ENCODE measurements at regions not wholly inside any gene's neighbourhood (a gene's known extent, or its start where the extent isn't known, plus 50 kb on each side); places are given as distances from the start of the nearest gene placed in this dataset.

- H3K27me3 ChIP-seq (ENCODE audit: control insufficient read depth, insufficient read depth, low read length), result no peaks in the 10 kb centered on the region
- no peaks in the 10 kb centered on the region for H3K9me3 ChIP-seq (ENCODE audit: control insufficient read depth, insufficient read depth, low read length)
- Mint-ChIP-seq H3K9me3 (peaks cover 15 to 21% of the 10 kb centered on the region in 2 donors), H3K4me3 (no peak overlapping the region), H3K4me1 (no peaks in the 10 kb centered on the region), H3K36me3 (no peaks in the 10 kb centered on the region), H3K27ac (no peak overlapping the region), H3K27me3 (ENCODE audit: low read depth in 2 of 2) (no peaks in the 10 kb centered on the region)
- H3K4me3 ChIP-seq (ENCODE audit: low read length), result no peak overlapping the region
- no peak for ATAC-seq
- intact Hi-C loops (cut with micrococcal nuclease), result no loop called here
- no peak overlapping the region for H3K27ac ChIP-seq (ENCODE audit: low read length)
- 86% methylated on average over 3 of the region's 4 CpGs for whole genome bisulfite sequencing (ENCODE audit: insufficient coverage)
- H3K4me1 ChIP-seq (ENCODE audit: control insufficient read depth, insufficient read depth, low read length), result no peaks in the 10 kb centered on the region
- no peak for DNase-seq
- H3K36me3 ChIP-seq (ENCODE audit: control insufficient read depth, insufficient read depth, low read length), result no peaks in the 10 kb centered on the region
- no peak for TF ChIP-seq CTCF (IDR thresholded peaks at IDR 0.05)
Observed at GRCh38 chr9:13461414-13461991, 182.0 kb upstream of the MPDZ start.

- no peaks in the 10 kb centered on the region for H3K36me3 ChIP-seq (ENCODE audit: control insufficient read depth, insufficient read depth, low read length)
- no peak overlapping the region for H3K27ac ChIP-seq (ENCODE audit: low read length)
- no peak overlapping the region for H3K4me3 ChIP-seq (ENCODE audit: low read length)
- no peaks in the 10 kb centered on the region for H3K27me3 Mint-ChIP-seq (ENCODE audit: low read depth in 2 of 2)
- no peaks in the 10 kb centered on the region for H3K4me1 Mint-ChIP-seq
- TF ChIP-seq CTCF (IDR thresholded peaks at IDR 0.05), result no peak
- no peak overlapping the region for H3K27ac Mint-ChIP-seq
- H3K36me3 Mint-ChIP-seq, result no peaks in the 10 kb centered on the region
- H3K27me3 ChIP-seq (ENCODE audit: control insufficient read depth, insufficient read depth, low read length), result no peaks in the 10 kb centered on the region
- H3K4me1 ChIP-seq (ENCODE audit: control insufficient read depth, insufficient read depth, low read length), result no peaks in the 10 kb centered on the region
- peaks cover 11 to 13% of the 10 kb centered on the region in 2 donors for H3K9me3 Mint-ChIP-seq
- intact Hi-C loops (cut with micrococcal nuclease), result no loop called here
- no peak for ATAC-seq
- WGBS (ENCODE audit: insufficient coverage), result 61% methylated on average over 3 of the region's 3 CpGs
- no peak for DNase-seq
- no peak overlapping the region for H3K4me3 Mint-ChIP-seq
- no peaks in the 10 kb centered on the region for H3K9me3 ChIP-seq (ENCODE audit: control insufficient read depth, insufficient read depth, low read length)
Observed at GRCh38 chr9:13459071-13459470, 179.6 kb upstream of the MPDZ start.

GRCh38 chr9:13457795-13458194 is 178.3 kb upstream of the MPDZ start:
- Histone ChIP-seq H3K27me3 (ENCODE audit: control insufficient read depth, insufficient read depth, low read length) (no peaks in the 10 kb centered on the region), H3K4me3 (ENCODE audit: low read length) (no peak overlapping the region), H3K36me3 (ENCODE audit: control insufficient read depth, insufficient read depth, low read length) (no peaks in the 10 kb centered on the region), H3K4me1 (ENCODE audit: control insufficient read depth, insufficient read depth, low read length) (no peaks in the 10 kb centered on the region), H3K9me3 (ENCODE audit: control insufficient read depth, insufficient read depth, low read length) (no peaks in the 10 kb centered on the region), H3K27ac (ENCODE audit: low read length) (no peak overlapping the region)
- TF ChIP-seq CTCF (IDR thresholded peaks at IDR 0.05), result no peak
- Mint-ChIP-seq H3K9me3 (peaks cover 10 to 12% of the 10 kb centered on the region in 2 donors), H3K4me3 (no peak overlapping the region), H3K27me3 (ENCODE audit: low read depth in 2 of 2) (no peaks in the 10 kb centered on the region), H3K27ac (no peak overlapping the region), H3K36me3 (no peaks in the 10 kb centered on the region), H3K4me1 (no peaks in the 10 kb centered on the region)
- ATAC-seq (no peak), DNase-seq (no peak)
- intact Hi-C loops (cut with micrococcal nuclease), result no loop called here
- no CpG with 5 or more reads among the region's 1 CpG for WGBS (ENCODE audit: insufficient coverage)

GRCh38 chr9:13450723-13451122 is 171.2 kb upstream of the MPDZ start:
- H3K9me3 ChIP-seq (ENCODE audit: control insufficient read depth, insufficient read depth, low read length), result no peaks in the 10 kb centered on the region
- no peaks in the 10 kb centered on the region for H3K27me3 ChIP-seq (ENCODE audit: control insufficient read depth, insufficient read depth, low read length)
- Mint-ChIP-seq H3K27ac (no peak overlapping the region), H3K4me1 (no peaks in the 10 kb centered on the region), H3K36me3 (no peaks in the 10 kb centered on the region), H3K4me3 (no peak overlapping the region), H3K9me3 (peaks cover 2 to 5% of the 10 kb centered on the region in 2 donors), H3K27me3 (ENCODE audit: low read depth in 2 of 2) (no peaks in the 10 kb centered on the region)
- WGBS (ENCODE audit: insufficient coverage), result 43% methylated on average over 3 of the region's 3 CpGs
- no peaks in the 10 kb centered on the region for H3K36me3 ChIP-seq (ENCODE audit: control insufficient read depth, insufficient read depth, low read length)
- DNase-seq (no peak), ATAC-seq (no peak)
- H3K4me3 ChIP-seq (ENCODE audit: low read length), result no peak overlapping the region
- intact Hi-C loops (cut with micrococcal nuclease), result no loop called here
- no peaks in the 10 kb centered on the region for H3K4me1 ChIP-seq (ENCODE audit: control insufficient read depth, insufficient read depth, low read length)
- H3K27ac ChIP-seq (ENCODE audit: low read length), result no peak overlapping the region
- no peak for TF ChIP-seq CTCF (IDR thresholded peaks at IDR 0.05)

All from natural killer cell (primary cell).